ENCODE measurements at regions not wholly inside any gene's neighbourhood (a gene's known extent, or its start where the extent isn't known, plus 50 kb on each side); places are given as distances from the start of the nearest gene placed in this dataset.

- H3K9ac ChIP-seq = no peak overlapping the region
- no peak overlapping the region for H2AFZ ChIP-seq (ENCODE audit: low read depth)
- no peaks in the 10 kb centered on the region for H4K20me1 ChIP-seq (ENCODE audit: insufficient read depth)
- H3K4me3 ChIP-seq (IDR thresholded peaks at IDR 0.05; ENCODE audit: insufficient read depth, low read depth, low read length) = no peak overlapping the region
- H3K36me3 ChIP-seq (ENCODE audit: insufficient read depth) = no peaks in the 10 kb centered on the region
- H3K79me2 ChIP-seq (ENCODE audit: insufficient read depth, low read depth) = no peaks in the 10 kb centered on the region
- no peaks in the 10 kb centered on the region for H3K27me3 ChIP-seq (ENCODE audit: insufficient read depth, low read depth)
- H3K4me1 ChIP-seq (ENCODE audit: low read depth, poor library complexity, severe bottlenecking) = no peaks in the 10 kb centered on the region
- no peak overlapping the region for H3K27ac ChIP-seq
- H3K4me2 ChIP-seq = no peak overlapping the region
- TF ChIP-seq CTCF (conservative IDR thresholded peaks at IDR 0.05; ENCODE audit: low read depth, low read length) = no peak
Observed at GRCh38 chr13:74707291-74707690, 573.1 kb upstream of the KLF12 start.

- no peak for TF ChIP-seq CTCF (conservative IDR thresholded peaks at IDR 0.05; ENCODE audit: low read depth, low read length)
- no peaks in the 10 kb centered on the region for H3K79me2 ChIP-seq (ENCODE audit: insufficient read depth, low read depth)
Observed at GRCh38 chr13:74706801-74707200, 572.6 kb upstream of the KLF12 start.

GRCh38 chr13:74705438-74705837 is 571.2 kb upstream of the KLF12 start:
- TF ChIP-seq CTCF (conservative IDR thresholded peaks at IDR 0.05; ENCODE audit: low read depth, low read length) = no peak
- no peak overlapping the region for H3K4me3 ChIP-seq (IDR thresholded peaks at IDR 0.05; ENCODE audit: insufficient read depth, low read depth, low read length)
- no peaks in the 10 kb centered on the region for H3K36me3 ChIP-seq (ENCODE audit: insufficient read depth)
- no peak overlapping the region for H3K4me2 ChIP-seq
- H3K79me2 ChIP-seq (ENCODE audit: insufficient read depth, low read depth) = no peaks in the 10 kb centered on the region
- no peak overlapping the region for H2AFZ ChIP-seq (ENCODE audit: low read depth)
- no peak overlapping the region for H3K27ac ChIP-seq
- H3K27me3 ChIP-seq (ENCODE audit: insufficient read depth, low read depth) = no peaks in the 10 kb centered on the region
- no peaks in the 10 kb centered on the region for H4K20me1 ChIP-seq (ENCODE audit: insufficient read depth)
- no peaks in the 10 kb centered on the region for H3K4me1 ChIP-seq (ENCODE audit: low read depth, poor library complexity, severe bottlenecking)
- H3K9ac ChIP-seq = no peak overlapping the region

More at GRCh38 chr13:74706801-74707200, 572.6 kb upstream of the KLF12 start:
- Histone ChIP-seq H3K27ac (no peak overlapping the region), H3K36me3 (ENCODE audit: insufficient read depth) (no peaks in the 10 kb centered on the region), H4K20me1 (ENCODE audit: insufficient read depth) (no peaks in the 10 kb centered on the region), H3K4me1 (ENCODE audit: low read depth, poor library complexity, severe bottlenecking) (no peaks in the 10 kb centered on the region), H2AFZ (ENCODE audit: low read depth) (no peak overlapping the region), H3K4me3 (IDR thresholded peaks at IDR 0.05; ENCODE audit: insufficient read depth, low read depth, low read length) (no peak overlapping the region), H3K9ac (no peak overlapping the region), H3K4me2 (no peak overlapping the region), H3K27me3 (ENCODE audit: insufficient read depth, low read depth) (no peaks in the 10 kb centered on the region)

- no peaks in the 10 kb centered on the region for H3K27me3 ChIP-seq (ENCODE audit: insufficient read depth, low read depth)
- H3K4me2 ChIP-seq = no peak overlapping the region
- no peak overlapping the region for H3K27ac ChIP-seq
- no peaks in the 10 kb centered on the region for H4K20me1 ChIP-seq (ENCODE audit: insufficient read depth)
- H2AFZ ChIP-seq (ENCODE audit: low read depth) = no peak overlapping the region
- no peaks in the 10 kb centered on the region for H3K79me2 ChIP-seq (ENCODE audit: insufficient read depth, low read depth)
- no peak for TF ChIP-seq CTCF (conservative IDR thresholded peaks at IDR 0.05; ENCODE audit: low read depth, low read length)
- no peak overlapping the region for H3K4me3 ChIP-seq (IDR thresholded peaks at IDR 0.05; ENCODE audit: insufficient read depth, low read depth, low read length)
- no peaks in the 10 kb centered on the region for H3K36me3 ChIP-seq (ENCODE audit: insufficient read depth)
- no peaks in the 10 kb centered on the region for H3K4me1 ChIP-seq (ENCODE audit: low read depth, poor library complexity, severe bottlenecking)
- H3K9ac ChIP-seq = no peak overlapping the region
Observed at GRCh38 chr13:74703855-74704387, 569.7 kb upstream of the KLF12 start.

Measured in KMS-11 (cell line).